GM12878 (cell line): ENCODE measurements at regions not wholly inside any gene's neighbourhood (a gene's known extent, or its start where the extent isn't known, plus 50 kb on each side); places are given as distances from the start of the nearest gene placed in this dataset.

Experiments
- ATAC-seq: fragments of 200-7000 bp; cut with Tn5 transposase; 3 replicates; pipeline ENCODE4 v1.9.1; 2020; ENCODE audit warnings: mild to moderate bottlenecking, moderate library complexity
- BruUV-seq: library from RNA; stranded (reverse); fragments of 400-500 nt; replicated peaks from 2 replicates; lab custom pipeline; 2021; lab: Mats Ljungman, UMichigan
- CTCF ChIA-PET: fragments of 300-600 bp; sonication (Branson Sonifier 250); formaldehyde crosslinking; extraction: SDS; loops from one replicate; lab custom pipeline; 2021; ENCODE audit warnings: inconsistent platforms; lab: Yijun Ruan, JAX
- POLR2A ChIA-PET: fragments of 350-600 bp; formaldehyde crosslinking; extraction: SDS; loops from one replicate; lab custom pipeline; 2021; ENCODE audit warnings: inconsistent platforms; lab: Charles Lee
- RAD21 ChIA-PET: fragments of 300-600 bp; sonication (Branson Sonifier 250); formaldehyde crosslinking; loops from one replicate; lab custom pipeline; 2023; ENCODE audit warnings: antibody characterized with exemption; ENCODE audit not compliant: unreplicated experiment; lab: Charles Lee
- SMC1A ChIA-PET: fragments of 300-600 bp; sonication (Branson Sonifier 250); formaldehyde crosslinking; loops from one replicate; lab custom pipeline; 2023; ENCODE audit not compliant: unreplicated experiment, uncharacterized antibody; lab: Charles Lee
- DNase-seq: peaks from one replicate; pipeline ENCODE4 v3.0.0-alpha.2; 2011; ENCODE audit warnings: low read depth, low spot score
- FAIRE-seq: peaks from 3 replicates; lab custom pipeline; 2011; peaks lifted over from hg19 to GRCh38; lab: Jason Lieb, UNC
- H2AFZ ChIP-seq: 2 replicates; pipeline ENCODE4 v1.6.0; 2011; ENCODE audit warnings: low read depth, low read length, control low read depth; ENCODE audit not compliant: control insufficient read depth
- H3K27ac ChIP-seq: 2 replicates; pipeline ENCODE4 v1.5.1; 2011; ENCODE audit warnings: control low read depth; ENCODE audit not compliant: control insufficient read depth, insufficient read depth
- H3K27me3 ChIP-seq, 2 experiments: replicated peaks in 1 of 2; 2 replicates each; pipeline versions ENCODE4 v1.6.0 to v1.6.1; 2011; ENCODE audit warnings: low read length in 1 of 2; ENCODE audit not compliant: control insufficient read depth in 2 of 2, insufficient read depth in 2 of 2
- H3K36me3 ChIP-seq, 2 experiments: 2 replicates each; pipeline ENCODE4 v1.5.1; 2011; ENCODE audit warnings: low read length in 1 of 2; ENCODE audit not compliant: control insufficient read depth in 2 of 2, insufficient read depth in 2 of 2
- H3K4me1 ChIP-seq: 2 replicates; pipeline ENCODE4 v1.6.1; 2011; ENCODE audit warnings: mild to moderate bottlenecking, low read length, moderate library complexity, mixed read lengths; ENCODE audit not compliant: control insufficient read depth, insufficient read depth
- H3K4me2 ChIP-seq: 2 replicates; pipeline ENCODE4 v1.6.0; 2011; ENCODE audit warnings: control low read depth; ENCODE audit not compliant: control insufficient read depth, insufficient read depth
- H3K4me3 ChIP-seq: fragments of 200-600 bp; sonication (generic); 2 replicates; pipeline ENCODE4 v1.5.1; 2016
- H3K79me2 ChIP-seq: 2 replicates; pipeline ENCODE4 v1.6.0; 2011; ENCODE audit warnings: low read length; ENCODE audit not compliant: control insufficient read depth, insufficient read depth
- H3K9ac ChIP-seq: 2 replicates; pipeline ENCODE4 v1.8.0; 2011; ENCODE audit warnings: low read length, control low read depth, mixed read lengths; ENCODE audit not compliant: control insufficient read depth, insufficient read depth
- H3K9me3 ChIP-seq: replicated peaks from 3 replicates; pipeline ENCODE4 v1.5.1; 2011; ENCODE audit warnings: mild to moderate bottlenecking, low read length; ENCODE audit not compliant: control insufficient read depth, insufficient read depth
- H4K20me1 ChIP-seq: 2 replicates; pipeline ENCODE4 v1.6.0; 2011; ENCODE audit not compliant: control insufficient read depth, insufficient read depth
- CHD4 ChIP-seq: fragments of 200-600 bp; sonication (generic); IDR thresholded peaks from 2 replicates; pipeline ENCODE4 v1.6.1; 2016; ENCODE audit warnings: mild to moderate bottlenecking
- RUNX3 ChIP-seq: IDR thresholded peaks from 2 replicates; pipeline ENCODE4 v1.6.1; 2012; ENCODE audit warnings: low read length, inconsistent platforms
- WGBS: methylation state at CpG from one replicate; pipeline ENCODE4 v1.1.6; 2016; ENCODE audit warnings: low lambda C conversion rate; ENCODE audit not compliant: insufficient replicate concordance, insufficient coverage; ENCODE audit errors: missing lambda C conversion rate; 5-methylcytosine and 5-hydroxymethylcytosine counted together
- in situ Hi-C: fragments of 300-500 bp; cut with MboI; formaldehyde crosslinking; loops from 9 replicates; pipeline ENCODE4 v1.14.3; 2018; ENCODE audit warnings: mixed read lengths
- intact Hi-C: fragments of 100-400 bp; cut with micrococcal nuclease; formaldehyde crosslinking; loops from one replicate; pipeline ENCODE4 v1.14.2; 2022; ENCODE audit not compliant: unreplicated experiment

DNA sequence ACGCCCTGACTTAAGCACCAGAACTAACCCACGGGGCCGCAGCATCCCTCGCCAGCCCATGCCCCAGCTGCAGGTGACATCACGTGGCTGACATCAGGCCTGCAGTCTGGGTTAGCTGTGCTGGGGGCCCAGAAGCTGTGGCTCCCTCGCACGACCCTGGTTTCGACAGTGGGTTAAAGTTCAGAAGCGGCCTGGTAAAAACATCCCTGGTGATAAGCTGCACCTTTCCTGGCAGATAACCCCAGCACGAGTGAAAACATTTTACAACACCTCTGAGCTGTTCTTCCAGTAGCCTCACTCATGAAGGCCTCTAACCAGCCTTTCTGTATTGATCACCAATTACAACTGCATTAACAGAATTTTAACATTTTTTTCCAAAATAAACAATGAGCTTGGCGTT lies 136.4 kb upstream of the RREB1 start:
- no peak overlapping the region for H3K4me3 ChIP-seq
- DNase-seq (no peak), ATAC-seq (no peak), FAIRE-seq (no peak)
- H3K4me2 ChIP-seq = no peak overlapping the region
- SMC1A ChIA-PET = interaction anchor here (0.8 to 1.0 kb wide), 3 partner anchors 37 to 290 kb away, joined by 3 read pairs; no protein-coding TSS in a partner anchor
- H3K9ac ChIP-seq = no peak overlapping the region
- no peak overlapping the region for H3K27ac ChIP-seq
- H3K36me3 ChIP-seq = no peaks in the 10 kb centered on the region
- BruUV-seq = no TSS peak
- RAD21 ChIA-PET = interaction anchor here (0.9 to 1.0 kb wide), 2 partner anchors 9 to 46 kb away, joined by 3 to 4 read pairs; no protein-coding TSS in a partner anchor
- H2AFZ ChIP-seq = no peak overlapping the region
- intact Hi-C loops (no loop called here), in situ Hi-C loops (no loop called here)
- H3K4me1 ChIP-seq = no peaks in the 10 kb centered on the region
- CTCF ChIA-PET = interaction anchor here (1.0 to 1.5 kb wide), 2 partner anchors 22 to 294 kb away, joined by 4 to 5 read pairs; no protein-coding TSS in a partner anchor
- TF ChIP-seq RUNX3 = no peak
- H3K27me3 ChIP-seq = no peaks in the 10 kb centered on the region
- 18% methylated on average over 11 of the region's 11 CpGs for WGBS
- POLR2A ChIA-PET = no interaction called here
- no peaks in the 10 kb centered on the region for H3K79me2 ChIP-seq
- H3K9me3 ChIP-seq = no peaks in the 10 kb centered on the region
- no peaks in the 10 kb centered on the region for H4K20me1 ChIP-seq

DNA sequence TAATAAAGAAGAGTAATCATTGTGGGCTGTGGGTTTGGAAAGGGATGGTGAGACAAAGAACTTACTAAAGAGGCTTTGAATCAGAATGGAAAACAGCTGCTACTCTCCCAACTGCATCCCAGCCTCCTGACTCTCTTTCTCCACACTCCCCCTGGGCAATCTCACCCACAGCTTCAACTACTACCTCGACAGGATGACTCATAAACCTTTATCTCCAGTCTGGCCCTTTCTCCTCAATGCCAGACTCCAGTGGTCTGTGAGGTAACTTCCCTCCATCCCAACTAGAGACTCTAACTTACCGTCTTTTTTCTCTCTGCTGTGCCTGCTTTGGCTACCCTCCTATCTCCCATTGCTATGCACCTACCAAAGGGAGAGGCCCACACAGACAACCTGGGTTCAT lies 135.3 kb upstream of the RREB1 start:
- ChIA-PET RAD21 (no interaction called here), POLR2A (no interaction called here)
- intact Hi-C loops = no loop called here
- Histone ChIP-seq H3K4me1 (no peaks in the 10 kb centered on the region), H2AFZ (no peak overlapping the region), H3K27ac (no peak overlapping the region)
- no peak for FAIRE-seq
- no peak for TF ChIP-seq CHD4
- TF ChIP-seq, all 136 proteins: peak for 0
- Histone ChIP-seq H3K9ac (no peak overlapping the region), H3K4me2 (no peak overlapping the region), H3K4me3 (no peak overlapping the region), H4K20me1 (no peaks in the 10 kb centered on the region), H3K27me3 (no peaks in the 10 kb centered on the region), H3K79me2 (no peaks in the 10 kb centered on the region), H3K9me3 (no peaks in the 10 kb centered on the region), H3K36me3 (no peaks in the 10 kb centered on the region)
- ChIA-PET CTCF (interaction anchor here (0.6 to 1.5 kb wide), 2 partner anchors 270 to 295 kb away, joined by 3 to 5 read pairs; no protein-coding TSS in a partner anchor), SMC1A (no interaction called here)
- in situ Hi-C loops = no loop called here
- BruUV-seq = no TSS peak
- ATAC-seq (no peak), DNase-seq (no peak)
- WGBS = 54% methylated on average over 2 of the region's 2 CpGs
